ENCODE measurements at regions not wholly inside any gene's neighbourhood (a gene's known extent, or its start where the extent isn't known, plus 50 kb on each side); places are given as distances from the start of the nearest gene placed in this dataset.

DNA sequence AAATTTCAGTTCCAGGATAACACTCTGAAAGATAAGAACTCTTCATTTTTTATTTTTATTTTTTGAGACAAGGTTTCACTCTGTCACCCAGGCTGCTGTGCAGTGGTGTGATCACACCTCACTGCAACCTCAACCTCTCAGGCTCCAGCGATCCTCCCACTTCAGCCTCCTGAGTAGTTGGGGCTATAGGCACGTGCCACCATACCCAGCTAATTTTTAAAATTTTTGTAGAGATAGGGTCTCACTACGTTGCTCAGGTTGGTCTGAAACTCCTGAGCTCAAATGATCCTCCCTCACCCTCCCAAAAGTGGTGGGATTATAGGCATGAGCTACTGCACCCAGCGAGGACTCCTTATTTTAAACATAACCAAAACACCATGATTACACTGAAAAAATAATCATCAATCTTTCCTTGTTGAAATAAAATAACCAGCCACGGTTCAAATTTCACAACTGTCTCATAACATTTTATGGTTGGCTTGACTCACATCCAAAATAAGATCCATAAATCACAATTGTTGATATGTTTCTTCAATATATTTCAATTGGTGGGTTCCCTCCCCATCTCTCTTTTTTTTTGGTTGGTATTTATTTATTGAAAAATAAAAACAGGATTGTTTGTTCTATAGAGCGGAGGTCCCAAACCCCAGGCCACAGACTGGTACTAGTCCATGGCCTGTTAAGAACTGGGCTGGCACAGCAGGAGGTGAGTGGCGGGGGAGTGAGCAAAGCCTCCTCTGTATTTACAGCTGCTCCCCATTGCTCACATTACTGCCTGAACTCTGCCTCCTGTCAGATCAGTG, 60.1 kb upstream of the FAM171A1 start:
- intact Hi-C loops (cut with micrococcal nuclease; ENCODE audit: unreplicated experiment) = no loop called here
- Histone ChIP-seq H3K4me3 (replicated peaks in 1 of 3; ENCODE audit: insufficient read depth in 1 of 3, low read depth in 2 of 3, low read length in 3 of 3) (no peak overlapping the region), H2AFZ (ENCODE audit: low read length) (no peak overlapping the region), H3K4me2 (ENCODE audit: low read depth, low read length) (no peak overlapping the region), H3K36me3 (replicated peaks in 1 of 2; ENCODE audit: control insufficient read depth in 1 of 2, insufficient read depth in 2 of 2, low read length in 2 of 2) (no peaks in the 10 kb centered on the region), H4K20me1 (ENCODE audit: insufficient read depth, low read length) (no peaks in the 10 kb centered on the region), H3K27me3 (ENCODE audit: control insufficient read depth in 1 of 2, insufficient read depth in 2 of 2, low read length in 2 of 2) (no peaks in the 10 kb centered on the region; a peak in 1 of 5 replicates), H3K27ac (ENCODE audit: extremely low read length, insufficient read depth, low read length) (no peak overlapping the region), H3K79me2 (ENCODE audit: insufficient read depth, low read length) (no peaks in the 10 kb centered on the region), H3K9me3 (ENCODE audit: low read length) (no peaks in the 10 kb centered on the region), H3K9ac (ENCODE audit: insufficient read depth, low read depth, low read length) (no peak overlapping the region), H3K4me1 (ENCODE audit: insufficient read depth, low read length) (peaks cover 12% of the 10 kb centered on the region; the same call in 1 of the 2 replicates)
- no peak for FAIRE-seq
- 38% methylated on average over 7 of the region's 7 CpGs for WGBS (ENCODE audit: low lambda C conversion rate)
- POLR2A ChIA-PET = no interaction called here
- no TSS peak for BruUV-seq (replicated peaks)
- TF ChIP-seq AHDC1 (CRISPR knock-in tag; IDR thresholded peaks at IDR 0.05; ENCODE audit: borderline replicate concordance) (no peak), ZNF512B (CRISPR knock-in tag; IDR thresholded peaks at IDR 0.05; ENCODE audit: borderline replicate concordance) (no peak), MAZ (IDR thresholded peaks at IDR 0.05; ENCODE audit: borderline replicate concordance, low read depth, low read length) (no peak), MAZ (CRISPR knock-in tag; IDR thresholded peaks at IDR 0.05; ENCODE audit: low read depth) (no peak), LRRFIP1 (CRISPR knock-in tag; conservative IDR thresholded peaks at IDR 0.05) (no peak), ZNF230 (CRISPR knock-in tag; IDR thresholded peaks at IDR 0.05) (no peak), SMYD3 (CRISPR knock-in tag; IDR thresholded peaks at IDR 0.05) (no peak), NFIC (IDR thresholded peaks at IDR 0.05; ENCODE audit: low read length) (no peak)
- TF ChIP-seq, protein P1, sequence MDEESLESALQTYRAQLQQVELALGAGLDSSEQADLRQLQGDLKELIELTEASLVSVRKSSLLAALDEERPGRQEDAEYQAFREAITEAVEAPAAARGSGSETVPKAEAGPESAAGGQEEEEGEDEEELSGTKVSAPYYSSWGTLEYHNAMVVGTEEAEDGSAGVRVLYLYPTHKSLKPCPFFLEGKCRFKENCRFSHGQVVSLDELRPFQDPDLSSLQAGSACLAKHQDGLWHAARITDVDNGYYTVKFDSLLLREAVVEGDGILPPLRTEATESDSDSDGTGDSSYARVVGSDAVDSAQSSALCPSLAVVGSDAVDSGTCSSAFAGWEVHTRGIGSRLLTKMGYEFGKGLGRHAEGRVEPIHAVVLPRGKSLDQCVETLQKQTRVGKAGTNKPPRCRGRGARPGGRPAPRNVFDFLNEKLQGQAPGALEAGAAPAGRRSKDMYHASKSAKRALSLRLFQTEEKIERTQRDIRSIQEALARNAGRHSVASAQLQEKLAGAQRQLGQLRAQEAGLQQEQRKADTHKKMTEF (CRISPR knock-in tag; IDR thresholded peaks at IDR 0.05) = no peak
- CTCF ChIA-PET (ENCODE audit: low intra/inter-chr PET ratio, low total read pairs) = no interaction called here
- ATAC-seq = no peak
- in situ Hi-C loops (cut with HindIII; ENCODE audit: extremely low pct_ligation_motif_present, low pct_unique_long_range_greater_than_20kb) = loop anchor here (5.0 kb wide), 1 partner anchor 296 kb away; no protein-coding TSS in a partner anchor
- no peak for DNase-seq (ENCODE audit: low spot score)
